NCI-H82 treated with DMSO at 0.1 percent for 48 hours (cell line): ENCODE measurements at regions not wholly inside any gene's neighbourhood (a gene's known extent, or its start where the extent isn't known, plus 50 kb on each side); places are given as distances from the start of the nearest gene placed in this dataset.

Experiments used
- DNase-seq: peaks from one replicate; lab custom pipeline; 2025; ENCODE audit not compliant: unreplicated experiment; lab: John Stamatoyannopoulos, UW

DNA sequence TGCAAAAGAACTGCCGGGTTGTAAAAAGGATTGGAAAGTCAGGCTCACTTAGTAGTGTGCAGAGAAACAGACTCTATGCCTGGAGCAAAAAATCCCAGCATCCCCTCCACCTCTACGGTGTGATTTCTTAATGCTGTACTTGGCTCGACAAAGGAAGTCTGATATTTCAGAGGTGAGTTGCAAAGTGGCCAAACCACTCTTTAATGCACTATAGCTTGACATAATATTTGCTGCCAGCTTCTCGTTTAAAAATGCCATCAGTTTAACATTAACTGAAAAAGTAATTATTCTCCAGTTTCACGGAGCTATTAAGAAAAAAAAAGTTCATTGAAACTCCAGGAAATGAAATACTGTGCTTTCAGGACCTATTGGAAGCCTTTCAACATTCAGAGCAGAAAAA is 448.3 kb upstream of the ZFP42 start:
- DNase-seq: no peak

- no peak for DNase-seq
Observed at GRCh38 chr4:187550256-187550950, 445.2 kb upstream of the ZFP42 start.

GRCh38 chr4:187552781-187553180 is 442.8 kb upstream of the ZFP42 start:
- no peak for DNase-seq

DNA sequence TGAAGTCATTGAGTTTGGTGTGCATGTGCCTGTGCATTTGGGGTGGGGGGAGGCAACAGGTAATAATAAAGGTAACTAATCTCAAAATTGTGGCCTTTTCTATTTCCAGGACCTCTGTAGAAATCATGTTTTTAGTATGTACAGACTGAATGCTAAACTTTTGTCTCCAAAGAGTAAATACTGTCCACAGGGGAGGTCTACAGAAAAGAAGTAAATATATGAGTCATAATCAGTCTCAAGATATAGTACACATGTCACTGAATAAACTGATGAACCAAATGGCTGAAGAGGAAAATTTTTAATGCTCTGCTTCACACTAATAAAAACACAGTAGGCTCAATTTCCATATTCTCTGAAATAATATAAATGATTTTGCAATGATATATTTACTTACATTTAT is 440.4 kb upstream of the ZFP42 start:
- DNase-seq: no peak

DNA sequence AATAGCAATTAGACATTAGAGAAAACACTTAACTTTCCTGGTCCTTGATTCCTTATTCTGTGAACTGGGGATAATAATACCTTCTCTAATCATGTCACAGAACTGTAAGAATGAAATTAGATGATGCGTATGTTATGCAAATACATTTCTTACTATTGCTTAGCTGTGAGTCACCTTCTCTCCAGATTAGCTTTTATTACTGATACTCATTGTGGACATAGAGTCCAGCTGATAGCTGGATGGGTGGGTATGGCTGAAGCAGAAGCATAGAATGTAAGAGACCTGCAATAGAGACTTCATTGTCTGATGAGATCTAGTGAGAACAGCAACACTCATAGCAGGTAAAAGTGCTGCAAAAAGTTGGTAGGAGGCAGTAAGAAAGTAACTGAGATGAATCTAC is 437.2 kb upstream of the ZFP42 start:
- no peak for DNase-seq

DNA sequence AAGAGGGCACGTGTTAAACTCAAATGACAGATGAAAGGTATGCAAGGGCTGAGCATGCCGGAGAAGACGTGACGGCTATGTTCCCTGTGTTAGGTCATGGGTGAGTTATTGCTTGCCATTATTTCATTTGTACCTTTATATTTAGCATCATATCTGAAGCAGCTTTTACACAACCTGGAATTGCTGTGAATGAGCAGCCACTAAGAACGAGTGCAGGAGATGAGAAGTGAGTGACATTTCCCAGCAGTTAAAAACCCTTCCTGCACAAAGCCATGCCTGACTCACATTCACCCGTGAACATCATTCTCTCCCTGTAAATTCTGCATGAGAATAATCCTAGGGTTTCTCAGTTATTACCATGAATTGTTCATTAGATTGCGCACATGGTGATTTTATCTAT is 433.2 kb upstream of the ZFP42 start:
- no peak for DNase-seq

- no peak for DNase-seq
Observed at GRCh38 chr4:187565416-187565815, 430.2 kb upstream of the ZFP42 start.

DNA sequence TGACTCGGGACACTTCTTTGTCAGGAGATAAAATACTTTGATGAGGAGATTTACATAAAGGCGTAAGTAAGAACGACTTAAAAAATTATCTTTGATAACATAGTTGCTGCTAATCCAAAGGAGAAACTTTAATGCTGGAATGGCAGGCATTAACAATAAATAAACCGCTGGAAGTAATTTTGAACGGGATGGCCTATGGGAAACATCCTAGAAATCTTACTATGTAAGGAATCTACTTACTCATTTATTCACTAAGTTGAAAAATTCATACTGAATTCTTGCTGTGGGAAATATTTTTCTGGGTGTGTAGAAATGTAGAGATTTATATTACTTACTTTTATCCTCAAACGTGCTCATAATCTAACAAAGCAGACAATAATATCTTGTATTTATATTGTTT is 425.7 kb upstream of the ZFP42 start:
- no peak for DNase-seq

- no peak for DNase-seq
Observed at GRCh38 chr4:187575706-187576105, 419.9 kb upstream of the ZFP42 start.

- no peak for DNase-seq
Observed at GRCh38 chr4:187576751-187577150, 418.8 kb upstream of the ZFP42 start.

GRCh38 chr4:187577941-187578480 is 417.6 kb upstream of the ZFP42 start:
- no peak for DNase-seq

DNA sequence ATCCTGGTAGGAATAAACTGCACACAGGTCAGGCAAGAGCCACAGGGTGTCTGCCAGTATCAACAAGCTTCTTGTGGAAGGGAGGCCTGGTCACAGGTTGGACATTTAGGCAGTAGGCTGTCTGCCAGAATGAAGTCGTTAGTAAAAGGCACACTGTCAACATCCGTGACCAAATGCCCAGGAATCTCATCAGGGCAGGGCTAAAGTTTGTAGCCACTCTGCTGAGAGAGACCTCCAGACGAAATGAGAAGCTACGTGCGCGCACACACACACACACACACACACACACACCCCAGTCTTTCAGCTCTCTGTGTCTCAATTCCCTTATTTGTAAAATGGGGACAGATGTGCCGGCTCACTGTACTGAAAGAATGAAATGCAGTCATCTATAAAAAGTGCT is 408.7 kb upstream of the ZFP42 start:
- DNase-seq: no peak

DNA sequence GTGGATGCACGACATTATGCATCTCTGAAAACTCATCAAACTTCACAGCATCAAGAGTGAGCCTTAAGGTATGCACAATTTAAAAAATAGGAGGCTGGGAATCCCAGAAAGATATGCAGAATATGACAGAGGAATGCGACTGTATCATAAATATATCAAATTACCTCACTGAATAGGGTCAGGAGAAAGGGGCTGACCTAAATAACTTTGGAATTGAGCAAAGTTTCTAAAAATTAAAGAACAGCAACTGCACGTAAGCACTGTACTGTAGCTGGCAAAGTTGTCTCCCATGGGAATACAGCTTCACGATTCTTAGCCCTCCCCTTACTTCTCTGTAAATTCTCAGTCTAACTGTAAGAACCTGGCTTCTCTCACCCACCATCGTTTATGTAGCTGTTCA is 397.4 kb upstream of the ZFP42 start:
- DNase-seq: no peak

GRCh38 chr4:187602339-187603092 is 393.1 kb upstream of the ZFP42 start:
- DNase-seq: no peak

GRCh38 chr4:187603093-187604025 is 392.2 kb upstream of the ZFP42 start:
- no peak for DNase-seq

DNA sequence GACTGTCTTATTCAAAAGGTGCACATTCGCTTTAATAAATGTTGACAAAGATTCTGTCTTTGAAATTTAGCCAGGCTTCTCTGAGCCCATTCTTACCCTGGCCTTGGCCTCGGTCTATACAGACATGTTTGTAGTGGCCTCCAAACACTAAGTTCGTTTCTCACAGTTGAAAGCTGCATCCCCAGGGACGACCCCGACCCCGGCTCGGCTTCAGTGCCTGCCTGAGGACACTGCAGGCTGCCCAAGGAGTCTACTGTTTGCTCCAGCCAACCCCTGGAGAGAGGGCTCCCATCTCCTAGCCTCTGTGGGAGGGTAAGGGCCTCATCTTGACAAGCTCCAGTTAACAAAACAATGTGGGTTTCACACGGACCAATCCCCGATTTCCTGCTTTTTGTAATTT is 390.6 kb upstream of the ZFP42 start:
- no peak for DNase-seq

- DNase-seq: peak; percentile 43
Observed at GRCh38 chr4:187606581-187606980, 389.0 kb upstream of the ZFP42 start.

GRCh38 chr4:187608001-187608421 is 387.6 kb upstream of the ZFP42 start:
- no peak for DNase-seq

DNA sequence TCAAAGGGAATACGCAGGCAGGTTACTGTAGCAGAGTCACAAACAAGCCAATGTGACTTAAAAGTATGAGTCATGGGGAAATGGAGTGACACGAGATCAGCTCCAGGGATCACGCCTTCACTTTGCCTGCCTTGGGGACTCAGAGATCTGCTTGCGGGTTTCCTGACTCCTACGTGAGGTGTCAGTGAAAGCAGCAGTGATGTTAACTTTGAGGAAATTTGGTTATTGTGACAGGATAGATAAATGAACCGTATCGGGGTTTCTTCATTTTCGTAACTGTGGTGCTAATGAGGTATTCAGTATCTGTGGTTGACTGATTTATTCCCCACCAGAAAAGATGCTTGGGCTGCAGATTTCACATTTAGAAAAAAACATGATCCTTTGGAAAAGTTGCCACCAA is 383.3 kb upstream of the ZFP42 start:
- DNase-seq: no peak

DNA sequence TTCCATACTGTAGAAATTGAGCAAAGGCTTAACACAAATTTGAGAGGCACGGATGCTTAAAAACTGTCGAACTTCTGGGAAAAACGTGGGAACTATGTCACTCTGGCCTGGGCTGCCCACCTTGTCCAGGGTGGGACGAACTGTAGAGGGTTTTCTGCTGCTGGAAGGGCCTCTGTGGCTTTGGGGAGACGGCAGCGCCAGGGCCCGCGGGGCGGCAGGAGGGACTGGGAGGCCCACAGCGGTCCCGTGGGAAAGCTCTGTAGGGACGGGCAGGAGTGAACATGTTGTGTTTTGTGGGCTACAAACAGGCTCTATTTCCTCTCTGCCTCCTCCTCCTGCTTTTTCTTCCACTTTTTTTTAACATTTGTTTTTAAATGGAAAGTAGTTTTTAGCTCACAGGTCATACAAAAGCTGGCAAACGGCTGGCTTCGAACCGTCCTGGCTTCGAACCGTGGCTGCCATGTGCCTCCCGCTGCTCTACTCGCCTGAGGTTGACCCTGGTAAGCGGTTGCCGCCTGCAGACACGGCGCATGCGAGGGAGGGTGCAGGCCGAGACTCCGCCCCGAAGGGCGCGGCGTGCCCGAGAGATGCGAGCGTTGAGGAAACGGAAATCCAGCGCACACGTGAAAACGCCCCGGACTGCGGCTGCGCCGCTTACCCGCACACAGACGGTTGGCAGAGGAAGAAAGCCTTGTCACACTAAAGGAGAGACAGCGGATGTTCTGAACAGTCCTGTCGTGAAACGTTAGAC is 382.3 kb upstream of the ZFP42 start:
- DNase-seq: no peak

- no peak for DNase-seq
Observed at GRCh38 chr4:187615972-187616371, 379.6 kb upstream of the ZFP42 start.
